SK-N-SH (cell line): ENCODE measurements at regions not wholly inside any gene's neighbourhood (a gene's known extent, or its start where the extent isn't known, plus 50 kb on each side); places are given as distances from the start of the nearest gene placed in this dataset.

ENCODE experiments used
- CTCF ChIA-PET: fragments of 300-600, 350-600 bp; formaldehyde crosslinking; extraction: SDS; loops from one replicate; lab custom pipeline; 2021; lab: Yijun Ruan, JAX
- POLR2A ChIA-PET: fragments of 350-600 bp; sonication (Branson Sonifier 250); formaldehyde crosslinking; extraction: SDS; loops from one replicate; lab custom pipeline; 2020; ENCODE audit warnings: antibody characterized with exemption, inconsistent platforms; lab: Yijun Ruan, JAX
- DNase-seq: peaks from one replicate; pipeline ENCODE4 v3.0.0; 2012
- H2AFZ ChIP-seq: fragments of 200-600 bp; sonication (generic); 2 replicates; pipeline ENCODE4 v1.8.1; 2016; ENCODE audit warnings: antibody characterized with exemption, mild to moderate bottlenecking, low read depth
- H3F3A ChIP-seq: fragments of 200-600 bp; sonication (generic); replicated peaks from 2 replicates; pipeline ENCODE3; 2016; ENCODE audit warnings: antibody characterized with exemption, mild to moderate bottlenecking; ENCODE audit not compliant: insufficient read depth
- H3K27ac ChIP-seq, 2 experiments: fragments of 200-500 bp in 1 of 2; fragments of 200-600 bp in 1 of 2; sonication (Bioruptor generic) in 1 of 2; sonication (generic), shearing (Covaris generic) in 1 of 2; 2 replicates each; pipeline versions ENCODE4 v1.5.1 to v1.6.1; 2014 to 2016; ENCODE audit warnings: low read depth in 2 of 2, inconsistent platforms in 1 of 2, low read length in 1 of 2, mild to moderate bottlenecking in 1 of 2, mixed read lengths in 1 of 2
- H3K27me3 ChIP-seq: fragments of 200-600 bp; sonication (generic), shearing (Covaris generic); 2 replicates; pipeline ENCODE4 v1.6.1; 2016; ENCODE audit warnings: mixed run types; ENCODE audit not compliant: insufficient read depth
- H3K36me3 ChIP-seq, 2 experiments: fragments of 200-500 bp in 1 of 2; fragments of 200-600 bp in 1 of 2; sonication (Bioruptor generic) in 1 of 2; sonication (generic) in 1 of 2; replicated peaks in 1 of 2; 2 replicates each; pipeline versions ENCODE3 to v1.5.1; 2014 to 2016; ENCODE audit warnings: low read length in 1 of 2, mild to moderate bottlenecking in 1 of 2; ENCODE audit not compliant: insufficient read depth in 2 of 2, control insufficient read depth in 1 of 2
- H3K4me1 ChIP-seq, 2 experiments: fragments of 200-500 bp in 1 of 2; fragments of 200-600 bp in 1 of 2; sonication (Bioruptor generic) in 1 of 2; sonication (generic), shearing (Covaris generic) in 1 of 2; 2 replicates each; pipeline versions ENCODE4 v1.5.1 to v1.6.1; 2014 to 2016; ENCODE audit warnings: low read depth in 1 of 2, low read length in 1 of 2, mixed run types in 1 of 2; ENCODE audit not compliant: insufficient read depth in 2 of 2, control insufficient read depth in 1 of 2
- H3K4me2 ChIP-seq: fragments of 200-600 bp; sonication (generic), shearing (Covaris generic); 2 replicates; pipeline ENCODE4 v1.6.1; 2017; ENCODE audit warnings: mixed run types
- H3K4me3 ChIP-seq, 2 experiments: fragments of 200-500 bp in 1 of 2; fragments of 200-600 bp in 1 of 2; sonication (Bioruptor generic) in 1 of 2; sonication (generic), shearing (Covaris generic) in 1 of 2; 2 replicates each; pipeline versions ENCODE4 v1.5.1 to v1.8.1; 2014 to 2016; ENCODE audit warnings: low read depth in 2 of 2, inconsistent platforms in 1 of 2, low read length in 1 of 2, mild to moderate bottlenecking in 1 of 2, mixed read lengths in 1 of 2, moderate library complexity in 1 of 2
- H3K79me2 ChIP-seq: fragments of 200-600 bp; sonication (generic); 2 replicates; pipeline ENCODE4 v1.8.1; 2017; ENCODE audit warnings: mild to moderate bottlenecking; ENCODE audit not compliant: insufficient read depth
- H3K9ac ChIP-seq: fragments of 200-600 bp; sonication (generic); 2 replicates; pipeline ENCODE4 v1.6.1; 2017; ENCODE audit warnings: mixed run types
- H3K9me2 ChIP-seq: fragments of 200-600 bp; sonication (generic); 2 replicates; pipeline ENCODE4 v1.6.1; 2017; ENCODE audit warnings: mixed run types
- H3K9me3 ChIP-seq: fragments of 200-600 bp; sonication (generic); 2 replicates; pipeline ENCODE4 v1.6.1; 2017; ENCODE audit warnings: mixed run types, mild to moderate bottlenecking, moderate library complexity
- H4K20me1 ChIP-seq: fragments of 200-600 bp; sonication (generic); 2 replicates; pipeline ENCODE4 v1.6.1; 2017; ENCODE audit warnings: mild to moderate bottlenecking, mixed run types; ENCODE audit not compliant: insufficient read depth
- EP300 ChIP-seq, 2 experiments: IDR thresholded peaks; 2 replicates each; pipeline versions ENCODE4 v1.4.0 to v1.6.1; 2012; ENCODE audit warnings: borderline replicate concordance in 1 of 2, low read depth in 1 of 2, low read length in 1 of 2
- EZH2phosphoT487 ChIP-seq: fragments of 200-600 bp; sonication (generic); IDR thresholded peaks from 2 replicates; pipeline ENCODE4 v1.6.1; 2017; ENCODE audit warnings: low read depth, mixed run types, mild to moderate bottlenecking, antibody characterized with exemption, moderate library complexity, borderline replicate concordance
- FOXM1 ChIP-seq: IDR thresholded peaks from 2 replicates; pipeline ENCODE4 v1.4.0; 2012; ENCODE audit warnings: low read depth, mild to moderate bottlenecking
- GABPA ChIP-seq: IDR thresholded peaks from 2 replicates; pipeline ENCODE4 v1.4.0; 2012; ENCODE audit warnings: low read depth, mild to moderate bottlenecking
- IRF3 ChIP-seq: fragments of 150-350 bp; IDR thresholded peaks from 2 replicates; pipeline ENCODE4 v1.6.1; 2016; ENCODE audit warnings: mild to moderate bottlenecking, low read depth, low read length
- NRF1 ChIP-seq: IDR thresholded peaks from 2 replicates; pipeline ENCODE4 v1.6.1; 2012; ENCODE audit warnings: low read depth, mild to moderate bottlenecking, low read length
- POLR2AphosphoS5 ChIP-seq: IDR thresholded peaks from 2 replicates; pipeline ENCODE4 v1.6.1; 2012; ENCODE audit warnings: low read depth, low read length
- RAD21 ChIP-seq: IDR thresholded peaks from 2 replicates; pipeline ENCODE4 v1.6.1; 2012; ENCODE audit warnings: mild to moderate bottlenecking, low read length
- RCOR1 ChIP-seq: fragments of 150-350 bp; IDR thresholded peaks from 2 replicates; pipeline ENCODE4 v1.6.1; 2017; ENCODE audit warnings: antibody characterized with exemption, low read length
- REST ChIP-seq: IDR thresholded peaks from 2 replicates; pipeline ENCODE4 v1.6.1; 2012; ENCODE audit warnings: mild to moderate bottlenecking, low read depth, low read length, moderate library complexity
- RFX5 ChIP-seq: IDR thresholded peaks from 2 replicates; pipeline ENCODE4 v1.6.1; 2012; ENCODE audit warnings: mild to moderate bottlenecking, improper control_type of control experiment, low read length
- SMC3 ChIP-seq: IDR thresholded peaks from 2 replicates; pipeline ENCODE4 v1.6.1; 2012; ENCODE audit warnings: low read depth, low read length, improper control_type of control experiment
- TCF12 ChIP-seq: IDR thresholded peaks from 2 replicates; pipeline ENCODE4 v1.4.0; 2012
- TEAD4 ChIP-seq: IDR thresholded peaks from 2 replicates; pipeline ENCODE4 v1.4.0; 2012; ENCODE audit warnings: mild to moderate bottlenecking, borderline replicate concordance; ENCODE audit not compliant: insufficient read depth
- ZBTB33 ChIP-seq: IDR thresholded peaks from 2 replicates; pipeline ENCODE4 v1.4.0; 2012; ENCODE audit warnings: low read depth, borderline replicate concordance
- WGBS: methylation state at CpG from one replicate; pipeline ENCODE4 v1.1.6; 2017; ENCODE audit warnings: low lambda C conversion rate; 5-methylcytosine and 5-hydroxymethylcytosine counted together
- TF ChIP-seq, protein P1 (sequence below): fragments of 200-600 bp; sonication (generic); IDR thresholded peaks from 2 replicates; pipeline ENCODE4 v1.6.1; 2017; ENCODE audit warnings: antibody characterized with exemption, mild to moderate bottlenecking, moderate library complexity
- TF ChIP-seq, protein P2 (sequence below): fragments of 150-350 bp; IDR thresholded peaks from 2 replicates; pipeline ENCODE4 v1.6.1; 2017; ENCODE audit warnings: antibody characterized with exemption, low read length, low read depth, borderline replicate concordance
- TF ChIP-seq, protein P3 (sequence below): IDR thresholded peaks from 2 replicates; pipeline ENCODE4 v1.4.0; 2012; ENCODE audit warnings: low read depth
- TF ChIP-seq, protein P4 (sequence below): IDR thresholded peaks from 2 replicates; pipeline ENCODE4; 2012

- Histone ChIP-seq H3K79me2 (no peaks in the 10 kb centered on the region), H3K9me3 (no peaks in the 10 kb centered on the region), H3K36me3 (no peaks in the 10 kb centered on the region), H3K9me2 (no peaks in the 10 kb centered on the region), H3K4me1 (peaks cover 7 to 19% of the 10 kb centered on the region in 2 experiments; a peak in 3 of 4 replicates), H3K4me3 (no peak overlapping the region), H3K9ac (no peak overlapping the region), H3K27me3 (no peaks in the 10 kb centered on the region), H3K27ac (no peak overlapping the region), H3F3A (peaks cover 2% of the 10 kb centered on the region), H3K4me2 (no peak overlapping the region), H2AFZ (no peak overlapping the region), H4K20me1 (no peaks in the 10 kb centered on the region)
- POLR2A ChIA-PET, result no interaction called here
- CTCF ChIA-PET, result no interaction called here
- WGBS, result 93% methylated on average over 7 of the region's 7 CpGs
- DNase-seq, result no peak
- TF ChIP-seq, protein P1, sequence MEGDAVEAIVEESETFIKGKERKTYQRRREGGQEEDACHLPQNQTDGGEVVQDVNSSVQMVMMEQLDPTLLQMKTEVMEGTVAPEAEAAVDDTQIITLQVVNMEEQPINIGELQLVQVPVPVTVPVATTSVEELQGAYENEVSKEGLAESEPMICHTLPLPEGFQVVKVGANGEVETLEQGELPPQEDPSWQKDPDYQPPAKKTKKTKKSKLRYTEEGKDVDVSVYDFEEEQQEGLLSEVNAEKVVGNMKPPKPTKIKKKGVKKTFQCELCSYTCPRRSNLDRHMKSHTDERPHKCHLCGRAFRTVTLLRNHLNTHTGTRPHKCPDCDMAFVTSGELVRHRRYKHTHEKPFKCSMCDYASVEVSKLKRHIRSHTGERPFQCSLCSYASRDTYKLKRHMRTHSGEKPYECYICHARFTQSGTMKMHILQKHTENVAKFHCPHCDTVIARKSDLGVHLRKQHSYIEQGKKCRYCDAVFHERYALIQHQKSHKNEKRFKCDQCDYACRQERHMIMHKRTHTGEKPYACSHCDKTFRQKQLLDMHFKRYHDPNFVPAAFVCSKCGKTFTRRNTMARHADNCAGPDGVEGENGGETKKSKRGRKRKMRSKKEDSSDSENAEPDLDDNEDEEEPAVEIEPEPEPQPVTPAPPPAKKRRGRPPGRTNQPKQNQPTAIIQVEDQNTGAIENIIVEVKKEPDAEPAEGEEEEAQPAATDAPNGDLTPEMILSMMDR, result no peak
- TF ChIP-seq IRF3 (no peak), RFX5 (no peak), REST (no peak), TEAD4 (no peak), EP300 (IDR thresholded peaks at IDR 0.05; ENCODE audit: borderline replicate concordance in 1 of 2, low read depth in 1 of 2, low read length in 1 of 2) (no peak), GABPA (no peak), EZH2phosphoT487 (no peak), SMC3 (no peak), POLR2AphosphoS5 (no peak), RCOR1 (no peak), RAD21 (no peak), FOXM1 (no peak), ZBTB33 (no peak), NRF1 (no peak), TCF12 (no peak)
- TF ChIP-seq, protein P2, sequence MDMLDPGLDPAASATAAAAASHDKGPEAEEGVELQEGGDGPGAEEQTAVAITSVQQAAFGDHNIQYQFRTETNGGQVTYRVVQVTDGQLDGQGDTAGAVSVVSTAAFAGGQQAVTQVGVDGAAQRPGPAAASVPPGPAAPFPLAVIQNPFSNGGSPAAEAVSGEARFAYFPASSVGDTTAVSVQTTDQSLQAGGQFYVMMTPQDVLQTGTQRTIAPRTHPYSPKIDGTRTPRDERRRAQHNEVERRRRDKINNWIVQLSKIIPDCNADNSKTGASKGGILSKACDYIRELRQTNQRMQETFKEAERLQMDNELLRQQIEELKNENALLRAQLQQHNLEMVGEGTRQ, result no peak
- TF ChIP-seq, protein P3, sequence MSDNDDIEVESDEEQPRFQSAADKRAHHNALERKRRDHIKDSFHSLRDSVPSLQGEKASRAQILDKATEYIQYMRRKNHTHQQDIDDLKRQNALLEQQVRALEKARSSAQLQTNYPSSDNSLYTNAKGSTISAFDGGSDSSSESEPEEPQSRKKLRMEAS, result no peak
- TF ChIP-seq, protein P4, sequence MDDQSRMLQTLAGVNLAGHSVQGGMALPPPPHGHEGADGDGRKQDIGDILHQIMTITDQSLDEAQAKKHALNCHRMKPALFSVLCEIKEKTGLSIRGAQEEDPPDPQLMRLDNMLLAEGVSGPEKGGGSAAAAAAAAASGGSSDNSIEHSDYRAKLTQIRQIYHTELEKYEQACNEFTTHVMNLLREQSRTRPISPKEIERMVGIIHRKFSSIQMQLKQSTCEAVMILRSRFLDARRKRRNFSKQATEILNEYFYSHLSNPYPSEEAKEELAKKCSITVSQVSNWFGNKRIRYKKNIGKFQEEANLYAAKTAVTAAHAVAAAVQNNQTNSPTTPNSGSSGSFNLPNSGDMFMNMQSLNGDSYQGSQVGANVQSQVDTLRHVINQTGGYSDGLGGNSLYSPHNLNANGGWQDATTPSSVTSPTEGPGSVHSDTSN, result no peak
These were observed 372.2 kb downstream of the NFIB start for GRCh38 chr9:13941714-13942113.
